SK-N-SH (cell line): ENCODE measurements at regions not wholly inside any gene's neighbourhood (a gene's known extent, or its start where the extent isn't known, plus 50 kb on each side); places are given as distances from the start of the nearest gene placed in this dataset.

ENCODE experiments used
- CTCF ChIA-PET: fragments of 300-600, 350-600 bp; formaldehyde crosslinking; extraction: SDS; loops from one replicate; lab custom pipeline; 2021; lab: Yijun Ruan, JAX
- POLR2A ChIA-PET: fragments of 350-600 bp; sonication (Branson Sonifier 250); formaldehyde crosslinking; extraction: SDS; loops from one replicate; lab custom pipeline; 2020; ENCODE audit warnings: antibody characterized with exemption, inconsistent platforms; lab: Yijun Ruan, JAX
- DNase-seq: peaks from one replicate; pipeline ENCODE4 v3.0.0; 2012
- H2AFZ ChIP-seq: fragments of 200-600 bp; sonication (generic); 2 replicates; pipeline ENCODE4 v1.8.1; 2016; ENCODE audit warnings: antibody characterized with exemption, mild to moderate bottlenecking, low read depth
- H3F3A ChIP-seq: fragments of 200-600 bp; sonication (generic); replicated peaks from 2 replicates; pipeline ENCODE3; 2016; ENCODE audit warnings: antibody characterized with exemption, mild to moderate bottlenecking; ENCODE audit not compliant: insufficient read depth
- H3K27ac ChIP-seq, 2 experiments: fragments of 200-500 bp in 1 of 2; fragments of 200-600 bp in 1 of 2; sonication (Bioruptor generic) in 1 of 2; sonication (generic), shearing (Covaris generic) in 1 of 2; 2 replicates each; pipeline versions ENCODE4 v1.5.1 to v1.6.1; 2014 to 2016; ENCODE audit warnings: low read depth in 2 of 2, inconsistent platforms in 1 of 2, low read length in 1 of 2, mild to moderate bottlenecking in 1 of 2, mixed read lengths in 1 of 2
- H3K27me3 ChIP-seq: fragments of 200-600 bp; sonication (generic), shearing (Covaris generic); 2 replicates; pipeline ENCODE4 v1.6.1; 2016; ENCODE audit warnings: mixed run types; ENCODE audit not compliant: insufficient read depth
- H3K36me3 ChIP-seq, 2 experiments: fragments of 200-500 bp in 1 of 2; fragments of 200-600 bp in 1 of 2; sonication (Bioruptor generic) in 1 of 2; sonication (generic) in 1 of 2; replicated peaks in 1 of 2; 2 replicates each; pipeline versions ENCODE3 to v1.5.1; 2014 to 2016; ENCODE audit warnings: low read length in 1 of 2, mild to moderate bottlenecking in 1 of 2; ENCODE audit not compliant: insufficient read depth in 2 of 2, control insufficient read depth in 1 of 2
- H3K4me1 ChIP-seq, 2 experiments: fragments of 200-500 bp in 1 of 2; fragments of 200-600 bp in 1 of 2; sonication (Bioruptor generic) in 1 of 2; sonication (generic), shearing (Covaris generic) in 1 of 2; 2 replicates each; pipeline versions ENCODE4 v1.5.1 to v1.6.1; 2014 to 2016; ENCODE audit warnings: low read depth in 1 of 2, low read length in 1 of 2, mixed run types in 1 of 2; ENCODE audit not compliant: insufficient read depth in 2 of 2, control insufficient read depth in 1 of 2
- H3K4me2 ChIP-seq: fragments of 200-600 bp; sonication (generic), shearing (Covaris generic); 2 replicates; pipeline ENCODE4 v1.6.1; 2017; ENCODE audit warnings: mixed run types
- H3K4me3 ChIP-seq, 2 experiments: fragments of 200-500 bp in 1 of 2; fragments of 200-600 bp in 1 of 2; sonication (Bioruptor generic) in 1 of 2; sonication (generic), shearing (Covaris generic) in 1 of 2; 2 replicates each; pipeline versions ENCODE4 v1.5.1 to v1.8.1; 2014 to 2016; ENCODE audit warnings: low read depth in 2 of 2, inconsistent platforms in 1 of 2, low read length in 1 of 2, mild to moderate bottlenecking in 1 of 2, mixed read lengths in 1 of 2, moderate library complexity in 1 of 2
- H3K79me2 ChIP-seq: fragments of 200-600 bp; sonication (generic); 2 replicates; pipeline ENCODE4 v1.8.1; 2017; ENCODE audit warnings: mild to moderate bottlenecking; ENCODE audit not compliant: insufficient read depth
- H3K9ac ChIP-seq: fragments of 200-600 bp; sonication (generic); 2 replicates; pipeline ENCODE4 v1.6.1; 2017; ENCODE audit warnings: mixed run types
- H3K9me2 ChIP-seq: fragments of 200-600 bp; sonication (generic); 2 replicates; pipeline ENCODE4 v1.6.1; 2017; ENCODE audit warnings: mixed run types
- H3K9me3 ChIP-seq: fragments of 200-600 bp; sonication (generic); 2 replicates; pipeline ENCODE4 v1.6.1; 2017; ENCODE audit warnings: mixed run types, mild to moderate bottlenecking, moderate library complexity
- H4K20me1 ChIP-seq: fragments of 200-600 bp; sonication (generic); 2 replicates; pipeline ENCODE4 v1.6.1; 2017; ENCODE audit warnings: mild to moderate bottlenecking, mixed run types; ENCODE audit not compliant: insufficient read depth
- EP300 ChIP-seq, 2 experiments: IDR thresholded peaks; 2 replicates each; pipeline versions ENCODE4 v1.4.0 to v1.6.1; 2012; ENCODE audit warnings: borderline replicate concordance in 1 of 2, low read depth in 1 of 2, low read length in 1 of 2
- FOSL2 ChIP-seq: IDR thresholded peaks from 2 replicates; pipeline ENCODE4 v1.4.0; 2012; ENCODE audit warnings: low read depth, mild to moderate bottlenecking, moderate library complexity, borderline replicate concordance
- FOXM1 ChIP-seq: IDR thresholded peaks from 2 replicates; pipeline ENCODE4 v1.4.0; 2012; ENCODE audit warnings: low read depth, mild to moderate bottlenecking
- GABPA ChIP-seq: IDR thresholded peaks from 2 replicates; pipeline ENCODE4 v1.4.0; 2012; ENCODE audit warnings: low read depth, mild to moderate bottlenecking
- GATA2 ChIP-seq: sonication (generic); formaldehyde crosslinking; IDR thresholded peaks from 2 replicates; pipeline ENCODE4 v1.5.0; 2020; ENCODE audit warnings: mild to moderate bottlenecking, missing genetic modification reagents
- JUND ChIP-seq: IDR thresholded peaks from 2 replicates; pipeline ENCODE4 v1.4.0; 2012
- MEF2A ChIP-seq: IDR thresholded peaks from 2 replicates; pipeline ENCODE4 v1.4.0; 2012; ENCODE audit warnings: low read depth, borderline replicate concordance
- NFIC ChIP-seq: IDR thresholded peaks from 2 replicates; pipeline ENCODE4 v1.4.0; 2012; ENCODE audit warnings: borderline replicate concordance
- POLR2AphosphoS5 ChIP-seq: IDR thresholded peaks from 2 replicates; pipeline ENCODE4 v1.6.1; 2012; ENCODE audit warnings: low read depth, low read length
- RAD21 ChIP-seq: IDR thresholded peaks from 2 replicates; pipeline ENCODE4 v1.6.1; 2012; ENCODE audit warnings: mild to moderate bottlenecking, low read length
- RFX5 ChIP-seq: IDR thresholded peaks from 2 replicates; pipeline ENCODE4 v1.6.1; 2012; ENCODE audit warnings: mild to moderate bottlenecking, improper control_type of control experiment, low read length
- SMC3 ChIP-seq: IDR thresholded peaks from 2 replicates; pipeline ENCODE4 v1.6.1; 2012; ENCODE audit warnings: low read depth, low read length, improper control_type of control experiment
- TEAD4 ChIP-seq: IDR thresholded peaks from 2 replicates; pipeline ENCODE4 v1.4.0; 2012; ENCODE audit warnings: mild to moderate bottlenecking, borderline replicate concordance; ENCODE audit not compliant: insufficient read depth
- YY1 ChIP-seq: IDR thresholded peaks from 2 replicates; pipeline ENCODE4 v1.4.0; 2012; ENCODE audit warnings: low read depth, mild to moderate bottlenecking
- WGBS: methylation state at CpG from one replicate; pipeline ENCODE4 v1.1.6; 2017; ENCODE audit warnings: low lambda C conversion rate; 5-methylcytosine and 5-hydroxymethylcytosine counted together
- TF ChIP-seq, protein P1 (sequence below): fragments of 200-600 bp; sonication (generic); IDR thresholded peaks from 2 replicates; pipeline ENCODE4 v1.6.1; 2017; ENCODE audit warnings: antibody characterized with exemption, mild to moderate bottlenecking, moderate library complexity
- TF ChIP-seq, protein P2 (sequence below): IDR thresholded peaks from 2 replicates; pipeline ENCODE4 v1.4.0; 2012; ENCODE audit warnings: low read depth, borderline replicate concordance
- TF ChIP-seq, protein P3 (sequence below): IDR thresholded peaks from 2 replicates; pipeline ENCODE4 v1.6.1; 2012; ENCODE audit warnings: mild to moderate bottlenecking, low read depth, low read length, moderate library complexity
- TF ChIP-seq, protein P4 (sequence below): fragments of 150-350 bp; IDR thresholded peaks from 2 replicates; pipeline ENCODE4 v1.6.1; 2017; ENCODE audit warnings: antibody characterized with exemption, low read length, low read depth, borderline replicate concordance
- TF ChIP-seq, protein P5 (sequence below): fragments of 150-350 bp; IDR thresholded peaks from 2 replicates; pipeline ENCODE4 v1.6.1; 2016; ENCODE audit warnings: mild to moderate bottlenecking, low read depth, low read length

DNA sequence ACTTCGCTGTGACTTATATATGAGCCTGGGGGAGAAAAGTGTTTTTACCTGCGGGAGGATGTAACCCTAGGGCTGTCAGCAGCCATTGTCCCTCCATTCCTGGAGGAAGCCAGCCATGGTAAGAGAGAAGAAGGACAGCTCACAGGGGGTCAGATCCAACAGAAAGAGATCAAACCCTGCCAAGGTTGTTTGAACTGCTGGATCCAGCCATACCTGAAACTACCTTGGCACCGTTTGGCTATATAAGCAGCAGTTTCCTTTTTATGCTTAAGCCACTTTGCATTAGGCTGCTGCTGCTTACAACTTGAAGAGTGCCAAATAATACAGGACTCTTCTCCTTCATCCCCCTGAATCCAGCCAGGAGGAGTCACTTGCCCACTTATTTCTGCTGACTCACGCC, 205.5 kb downstream of the PHETA1 start:
- Histone ChIP-seq H2AFZ (no peak overlapping the region), H3K79me2 (no peaks in the 10 kb centered on the region), H3K27ac (no peak overlapping the region), H4K20me1 (no peaks in the 10 kb centered on the region), H3K9ac (no peak overlapping the region), H3K36me3 (no peaks in the 10 kb centered on the region), H3K4me3 (no peak overlapping the region), H3K4me1 (peaks cover 0 to 13% of the 10 kb centered on the region in 2 experiments; a peak in 1 of 4 replicates), H3K9me2 (no peaks in the 10 kb centered on the region), H3K4me2 (no peak overlapping the region), H3K27me3 (no peaks in the 10 kb centered on the region), H3F3A (no peaks in the 10 kb centered on the region), H3K9me3 (no peaks in the 10 kb centered on the region)
- ChIA-PET CTCF (no interaction called here), POLR2A (no interaction called here)
- whole genome bisulfite sequencing = 58% methylated on average over 4 of the region's 4 CpGs
- TF ChIP-seq GABPA (no peak), FOXM1 (no peak), EP300 (IDR thresholded peaks at IDR 0.05; ENCODE audit: borderline replicate concordance in 1 of 2, low read depth in 1 of 2, low read length in 1 of 2) (no peak), FOSL2 (no peak), JUND (no peak), GATA2 (CRISPR knock-in tag) (no peak), RFX5 (no peak)
- DNase-seq = no peak

DNA sequence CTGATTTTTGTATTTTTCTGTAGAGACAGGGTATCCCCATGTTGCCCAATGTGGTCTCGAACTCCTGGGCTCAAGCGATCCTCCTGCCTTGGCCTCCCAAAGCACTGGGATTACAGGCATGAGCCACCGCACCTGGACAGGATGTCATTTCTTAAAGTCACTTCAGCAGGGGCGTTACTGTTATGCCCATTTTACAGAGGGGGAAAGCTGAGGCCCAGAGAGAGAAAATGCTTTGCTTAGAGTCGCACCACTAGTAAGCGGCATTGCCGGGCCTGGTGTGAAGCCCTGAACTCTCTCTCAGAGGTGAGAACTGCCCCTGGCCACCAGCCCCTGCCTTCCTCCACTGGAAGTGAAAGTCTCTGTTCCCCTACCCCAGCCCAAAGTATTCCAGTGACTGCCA, 207.0 kb downstream of the PHETA1 start:
- TF ChIP-seq, protein P1, sequence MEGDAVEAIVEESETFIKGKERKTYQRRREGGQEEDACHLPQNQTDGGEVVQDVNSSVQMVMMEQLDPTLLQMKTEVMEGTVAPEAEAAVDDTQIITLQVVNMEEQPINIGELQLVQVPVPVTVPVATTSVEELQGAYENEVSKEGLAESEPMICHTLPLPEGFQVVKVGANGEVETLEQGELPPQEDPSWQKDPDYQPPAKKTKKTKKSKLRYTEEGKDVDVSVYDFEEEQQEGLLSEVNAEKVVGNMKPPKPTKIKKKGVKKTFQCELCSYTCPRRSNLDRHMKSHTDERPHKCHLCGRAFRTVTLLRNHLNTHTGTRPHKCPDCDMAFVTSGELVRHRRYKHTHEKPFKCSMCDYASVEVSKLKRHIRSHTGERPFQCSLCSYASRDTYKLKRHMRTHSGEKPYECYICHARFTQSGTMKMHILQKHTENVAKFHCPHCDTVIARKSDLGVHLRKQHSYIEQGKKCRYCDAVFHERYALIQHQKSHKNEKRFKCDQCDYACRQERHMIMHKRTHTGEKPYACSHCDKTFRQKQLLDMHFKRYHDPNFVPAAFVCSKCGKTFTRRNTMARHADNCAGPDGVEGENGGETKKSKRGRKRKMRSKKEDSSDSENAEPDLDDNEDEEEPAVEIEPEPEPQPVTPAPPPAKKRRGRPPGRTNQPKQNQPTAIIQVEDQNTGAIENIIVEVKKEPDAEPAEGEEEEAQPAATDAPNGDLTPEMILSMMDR = no peak
- TF ChIP-seq POLR2AphosphoS5 (no peak), GABPA (no peak), NFIC (no peak), TEAD4 (no peak), RAD21 (no peak), FOXM1 (no peak), SMC3 (no peak), MEF2A (no peak), YY1 (no peak), JUND (no peak)
- TF ChIP-seq, protein P2, sequence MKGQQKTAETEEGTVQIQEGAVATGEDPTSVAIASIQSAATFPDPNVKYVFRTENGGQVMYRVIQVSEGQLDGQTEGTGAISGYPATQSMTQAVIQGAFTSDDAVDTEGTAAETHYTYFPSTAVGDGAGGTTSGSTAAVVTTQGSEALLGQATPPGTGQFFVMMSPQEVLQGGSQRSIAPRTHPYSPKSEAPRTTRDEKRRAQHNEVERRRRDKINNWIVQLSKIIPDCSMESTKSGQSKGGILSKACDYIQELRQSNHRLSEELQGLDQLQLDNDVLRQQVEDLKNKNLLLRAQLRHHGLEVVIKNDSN = no peak
- TF ChIP-seq, protein P3, sequence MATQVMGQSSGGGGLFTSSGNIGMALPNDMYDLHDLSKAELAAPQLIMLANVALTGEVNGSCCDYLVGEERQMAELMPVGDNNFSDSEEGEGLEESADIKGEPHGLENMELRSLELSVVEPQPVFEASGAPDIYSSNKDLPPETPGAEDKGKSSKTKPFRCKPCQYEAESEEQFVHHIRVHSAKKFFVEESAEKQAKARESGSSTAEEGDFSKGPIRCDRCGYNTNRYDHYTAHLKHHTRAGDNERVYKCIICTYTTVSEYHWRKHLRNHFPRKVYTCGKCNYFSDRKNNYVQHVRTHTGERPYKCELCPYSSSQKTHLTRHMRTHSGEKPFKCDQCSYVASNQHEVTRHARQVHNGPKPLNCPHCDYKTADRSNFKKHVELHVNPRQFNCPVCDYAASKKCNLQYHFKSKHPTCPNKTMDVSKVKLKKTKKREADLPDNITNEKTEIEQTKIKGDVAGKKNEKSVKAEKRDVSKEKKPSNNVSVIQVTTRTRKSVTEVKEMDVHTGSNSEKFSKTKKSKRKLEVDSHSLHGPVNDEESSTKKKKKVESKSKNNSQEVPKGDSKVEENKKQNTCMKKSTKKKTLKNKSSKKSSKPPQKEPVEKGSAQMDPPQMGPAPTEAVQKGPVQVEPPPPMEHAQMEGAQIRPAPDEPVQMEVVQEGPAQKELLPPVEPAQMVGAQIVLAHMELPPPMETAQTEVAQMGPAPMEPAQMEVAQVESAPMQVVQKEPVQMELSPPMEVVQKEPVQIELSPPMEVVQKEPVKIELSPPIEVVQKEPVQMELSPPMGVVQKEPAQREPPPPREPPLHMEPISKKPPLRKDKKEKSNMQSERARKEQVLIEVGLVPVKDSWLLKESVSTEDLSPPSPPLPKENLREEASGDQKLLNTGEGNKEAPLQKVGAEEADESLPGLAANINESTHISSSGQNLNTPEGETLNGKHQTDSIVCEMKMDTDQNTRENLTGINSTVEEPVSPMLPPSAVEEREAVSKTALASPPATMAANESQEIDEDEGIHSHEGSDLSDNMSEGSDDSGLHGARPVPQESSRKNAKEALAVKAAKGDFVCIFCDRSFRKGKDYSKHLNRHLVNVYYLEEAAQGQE = no peak
- TF ChIP-seq, protein P4, sequence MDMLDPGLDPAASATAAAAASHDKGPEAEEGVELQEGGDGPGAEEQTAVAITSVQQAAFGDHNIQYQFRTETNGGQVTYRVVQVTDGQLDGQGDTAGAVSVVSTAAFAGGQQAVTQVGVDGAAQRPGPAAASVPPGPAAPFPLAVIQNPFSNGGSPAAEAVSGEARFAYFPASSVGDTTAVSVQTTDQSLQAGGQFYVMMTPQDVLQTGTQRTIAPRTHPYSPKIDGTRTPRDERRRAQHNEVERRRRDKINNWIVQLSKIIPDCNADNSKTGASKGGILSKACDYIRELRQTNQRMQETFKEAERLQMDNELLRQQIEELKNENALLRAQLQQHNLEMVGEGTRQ = no peak
- TF ChIP-seq, protein P5, sequence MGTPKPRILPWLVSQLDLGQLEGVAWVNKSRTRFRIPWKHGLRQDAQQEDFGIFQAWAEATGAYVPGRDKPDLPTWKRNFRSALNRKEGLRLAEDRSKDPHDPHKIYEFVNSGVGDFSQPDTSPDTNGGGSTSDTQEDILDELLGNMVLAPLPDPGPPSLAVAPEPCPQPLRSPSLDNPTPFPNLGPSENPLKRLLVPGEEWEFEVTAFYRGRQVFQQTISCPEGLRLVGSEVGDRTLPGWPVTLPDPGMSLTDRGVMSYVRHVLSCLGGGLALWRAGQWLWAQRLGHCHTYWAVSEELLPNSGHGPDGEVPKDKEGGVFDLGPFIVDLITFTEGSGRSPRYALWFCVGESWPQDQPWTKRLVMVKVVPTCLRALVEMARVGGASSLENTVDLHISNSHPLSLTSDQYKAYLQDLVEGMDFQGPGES = no peak
- Histone ChIP-seq H3K79me2 (no peaks in the 10 kb centered on the region), H3K4me1 (peaks cover 0 to 13% of the 10 kb centered on the region in 2 experiments; a peak in 1 of 4 replicates), H3K4me2 (no peak overlapping the region), H3K9me2 (no peaks in the 10 kb centered on the region), H3K27ac (no peak overlapping the region), H2AFZ (no peak overlapping the region), H3F3A (no peaks in the 10 kb centered on the region), H3K4me3 (no peak overlapping the region), H3K9me3 (no peaks in the 10 kb centered on the region), H4K20me1 (no peaks in the 10 kb centered on the region), H3K9ac (no peak overlapping the region), H3K36me3 (no peaks in the 10 kb centered on the region), H3K27me3 (no peaks in the 10 kb centered on the region)
- WGBS = 78% methylated on average over 5 of the region's 7 CpGs
- ChIA-PET POLR2A (no interaction called here), CTCF (interaction anchor here (0.7 to 1.3 kb wide), 6 partner anchors 10 to 50 kb away, joined by 3 to 4 read pairs (median 3); no protein-coding TSS in a partner anchor)
- DNase-seq = no peak
